ENCODE measurements at regions not wholly inside any gene's neighbourhood (a gene's known extent, or its start where the extent isn't known, plus 50 kb on each side); places are given as distances from the start of the nearest gene placed in this dataset.

- TF ChIP-seq KLF7 (tag by site-specific recombination; IDR thresholded peaks at IDR 0.05; ENCODE audit: borderline replicate concordance) (no peak), ZNF366 (tag by site-specific recombination; conservative IDR thresholded peaks at IDR 0.05) (no peak), BCL11A (tag by site-specific recombination; IDR thresholded peaks at IDR 0.05; ENCODE audit: low read depth) (no peak), ZNF311 (tag by site-specific recombination; IDR thresholded peaks at IDR 0.05; ENCODE audit: borderline replicate concordance) (no peak), ZNF433 (tag by site-specific recombination; IDR thresholded peaks at IDR 0.05; ENCODE audit: low read depth) (no peak), ZNF701 (tag by site-specific recombination; IDR thresholded peaks at IDR 0.05) (no peak)
Measured at GRCh38 chr14:29355846-29356245, 571.8 kb downstream of the PRKD1 start (continued).

- H3K9me3 ChIP-seq (ENCODE audit: control insufficient read depth, insufficient read depth, low read depth, low read length), result no peaks in the 10 kb centered on the region
- ChIA-PET CTCF (interaction anchor here (0.6 kb wide), 1 partner anchor 532 kb away, joined by 4 read pairs; no protein-coding TSS in a partner anchor), POLR2A (no interaction called here)
- H3K4me1 ChIP-seq (ENCODE audit: control insufficient read depth, insufficient read depth, low read length), result no peaks in the 10 kb centered on the region
- no peak overlapping the region for H3K27ac ChIP-seq (ENCODE audit: extremely low read depth, low read depth, low read length)
- no peak for TF ChIP-seq ZNF510 (tag by site-specific recombination; IDR thresholded peaks at IDR 0.05; ENCODE audit: insufficient replicate concordance)
- no peak for TF ChIP-seq ZNF660 (tag by site-specific recombination; IDR thresholded peaks at IDR 0.05)
- TF ChIP-seq ZNF549 (tag by site-specific recombination; IDR thresholded peaks at IDR 0.05), result no peak
- no peak for TF ChIP-seq ZNF621 (tag by site-specific recombination; IDR thresholded peaks at IDR 0.05)
- TF ChIP-seq ZBTB6 (tag by site-specific recombination; IDR thresholded peaks at IDR 0.05), result no peak
- TF ChIP-seq ZNF48 (tag by site-specific recombination; IDR thresholded peaks at IDR 0.05), result no peak
- TF ChIP-seq AEBP2 (tag by site-specific recombination; IDR thresholded peaks at IDR 0.05; ENCODE audit: borderline replicate concordance), result no peak
- no peak overlapping the region for H3K4me3 ChIP-seq (ENCODE audit: low read depth, low read length)
- H3K36me3 ChIP-seq (ENCODE audit: control insufficient read depth in 2 of 2, insufficient read depth in 1 of 2, low read length in 2 of 2), result no peaks in the 10 kb centered on the region
Measured at GRCh38 chr14:29360656-29361055, 567.0 kb downstream of the PRKD1 start.

- ChIA-PET POLR2A (no interaction called here), CTCF (no interaction called here)
- Histone ChIP-seq H3K36me3 (ENCODE audit: control insufficient read depth in 2 of 2, insufficient read depth in 1 of 2, low read length in 2 of 2) (no peaks in the 10 kb centered on the region), H3K4me1 (ENCODE audit: control insufficient read depth, insufficient read depth, low read length) (no peaks in the 10 kb centered on the region), H3K27ac (ENCODE audit: extremely low read depth, low read depth, low read length) (no peak overlapping the region), H3K4me3 (ENCODE audit: low read depth, low read length) (no peak overlapping the region), H3K9me3 (ENCODE audit: control insufficient read depth, insufficient read depth, low read depth, low read length) (no peaks in the 10 kb centered on the region)
- no peak for TF ChIP-seq ZXDB (tag by site-specific recombination; IDR thresholded peaks at IDR 0.05)
Measured at GRCh38 chr14:29370024-29370423, 557.6 kb downstream of the PRKD1 start.

GRCh38 chr14:29376237-29376636 lies 551.4 kb downstream of the PRKD1 start:
- no peak overlapping the region for H3K27ac ChIP-seq (ENCODE audit: extremely low read depth, low read depth, low read length)
- H3K4me1 ChIP-seq (ENCODE audit: control insufficient read depth, insufficient read depth, low read length), result no peaks in the 10 kb centered on the region
- ChIA-PET CTCF (no interaction called here), POLR2A (no interaction called here)
- no peaks in the 10 kb centered on the region for H3K9me3 ChIP-seq (ENCODE audit: control insufficient read depth, insufficient read depth, low read depth, low read length)
- no peak overlapping the region for H3K4me3 ChIP-seq (ENCODE audit: low read depth, low read length)
- no peaks in the 10 kb centered on the region for H3K36me3 ChIP-seq (ENCODE audit: control insufficient read depth in 2 of 2, insufficient read depth in 1 of 2, low read length in 2 of 2)
- TF ChIP-seq ZNF302 (tag by site-specific recombination; IDR thresholded peaks at IDR 0.05; ENCODE audit: low read depth), result no peak
- TF ChIP-seq ZNF580 (tag by site-specific recombination; IDR thresholded peaks at IDR 0.05), result no peak
- no peak for TF ChIP-seq ZNF692 (tag by site-specific recombination; IDR thresholded peaks at IDR 0.05)
- no peak for TF ChIP-seq SP2 (tag by site-specific recombination; IDR thresholded peaks at IDR 0.05)
- no peak for TF ChIP-seq ZBTB17 (tag by site-specific recombination; IDR thresholded peaks at IDR 0.05)
- no peak for TF ChIP-seq PBX3 (CRISPR knock-in tag; IDR thresholded peaks at IDR 0.05)
- TF ChIP-seq PRDM1 (tag by site-specific recombination; IDR thresholded peaks at IDR 0.05), result no peak
- no peak for TF ChIP-seq ZNF621 (tag by site-specific recombination; IDR thresholded peaks at IDR 0.05)
- TF ChIP-seq SP7 (tag by site-specific recombination; IDR thresholded peaks at IDR 0.05), result no peak
